ENCODE measurements at regions not wholly inside any gene's neighbourhood (a gene's known extent, or its start where the extent isn't known, plus 50 kb on each side); places are given as distances from the start of the nearest gene placed in this dataset.

DNA sequence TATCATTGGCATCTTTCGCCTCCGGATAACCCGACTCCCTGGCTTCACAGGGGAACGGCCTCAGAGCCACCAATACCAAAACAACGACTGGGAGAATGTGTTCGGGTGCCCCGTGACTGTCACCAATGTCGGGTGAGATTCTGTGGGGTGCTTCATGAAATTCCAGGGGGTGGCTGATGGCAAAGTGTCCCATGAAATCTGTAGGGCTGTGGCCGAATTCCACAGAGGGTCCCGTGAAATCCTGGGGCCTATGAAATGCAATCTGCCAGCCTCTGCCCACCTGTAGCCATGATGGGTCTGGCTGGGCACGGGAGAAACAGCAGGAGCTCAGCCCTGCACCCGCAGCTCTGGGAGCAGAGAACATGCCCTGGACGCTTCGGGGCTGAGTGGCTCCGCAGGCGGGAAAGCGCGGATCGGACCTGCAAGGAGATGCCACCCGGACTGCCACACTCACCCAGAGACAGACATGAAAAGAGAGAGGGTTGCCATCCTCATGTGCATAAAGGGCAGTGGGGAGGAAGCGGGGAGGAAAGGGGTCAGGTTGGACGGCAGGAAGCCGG, 192.4 kb downstream of the OLFM1 start:
- no peak for TF ChIP-seq ESRRG (CRISPR knock-in tag; IDR thresholded peaks at IDR 0.05)
- TF ChIP-seq, protein P1, sequence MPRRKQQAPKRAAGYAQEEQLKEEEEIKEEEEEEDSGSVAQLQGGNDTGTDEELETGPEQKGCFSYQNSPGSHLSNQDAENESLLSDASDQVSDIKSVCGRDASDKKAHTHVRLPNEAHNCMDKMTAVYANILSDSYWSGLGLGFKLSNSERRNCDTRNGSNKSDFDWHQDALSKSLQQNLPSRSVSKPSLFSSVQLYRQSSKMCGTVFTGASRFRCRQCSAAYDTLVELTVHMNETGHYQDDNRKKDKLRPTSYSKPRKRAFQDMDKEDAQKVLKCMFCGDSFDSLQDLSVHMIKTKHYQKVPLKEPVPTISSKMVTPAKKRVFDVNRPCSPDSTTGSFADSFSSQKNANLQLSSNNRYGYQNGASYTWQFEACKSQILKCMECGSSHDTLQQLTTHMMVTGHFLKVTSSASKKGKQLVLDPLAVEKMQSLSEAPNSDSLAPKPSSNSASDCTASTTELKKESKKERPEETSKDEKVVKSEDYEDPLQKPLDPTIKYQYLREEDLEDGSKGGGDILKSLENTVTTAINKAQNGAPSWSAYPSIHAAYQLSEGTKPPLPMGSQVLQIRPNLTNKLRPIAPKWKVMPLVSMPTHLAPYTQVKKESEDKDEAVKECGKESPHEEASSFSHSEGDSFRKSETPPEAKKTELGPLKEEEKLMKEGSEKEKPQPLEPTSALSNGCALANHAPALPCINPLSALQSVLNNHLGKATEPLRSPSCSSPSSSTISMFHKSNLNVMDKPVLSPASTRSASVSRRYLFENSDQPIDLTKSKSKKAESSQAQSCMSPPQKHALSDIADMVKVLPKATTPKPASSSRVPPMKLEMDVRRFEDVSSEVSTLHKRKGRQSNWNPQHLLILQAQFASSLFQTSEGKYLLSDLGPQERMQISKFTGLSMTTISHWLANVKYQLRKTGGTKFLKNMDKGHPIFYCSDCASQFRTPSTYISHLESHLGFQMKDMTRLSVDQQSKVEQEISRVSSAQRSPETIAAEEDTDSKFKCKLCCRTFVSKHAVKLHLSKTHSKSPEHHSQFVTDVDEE (CRISPR knock-in tag; IDR thresholded peaks at IDR 0.05) = no peak
- TF ChIP-seq ZFP3 (CRISPR knock-in tag; IDR thresholded peaks at IDR 0.05) = no peak
- no peak for TF ChIP-seq ZNF565 (CRISPR knock-in tag; conservative IDR thresholded peaks at IDR 0.05; ENCODE audit: low read depth)
- no peak for TF ChIP-seq TCF4 (CRISPR knock-in tag; IDR thresholded peaks at IDR 0.05; ENCODE audit: borderline replicate concordance)
- no peak for TF ChIP-seq SNAI2 (CRISPR knock-in tag; IDR thresholded peaks at IDR 0.05)
- TF ChIP-seq GLIS3 (CRISPR knock-in tag; IDR thresholded peaks at IDR 0.05) = no peak
- TF ChIP-seq, protein P2, sequence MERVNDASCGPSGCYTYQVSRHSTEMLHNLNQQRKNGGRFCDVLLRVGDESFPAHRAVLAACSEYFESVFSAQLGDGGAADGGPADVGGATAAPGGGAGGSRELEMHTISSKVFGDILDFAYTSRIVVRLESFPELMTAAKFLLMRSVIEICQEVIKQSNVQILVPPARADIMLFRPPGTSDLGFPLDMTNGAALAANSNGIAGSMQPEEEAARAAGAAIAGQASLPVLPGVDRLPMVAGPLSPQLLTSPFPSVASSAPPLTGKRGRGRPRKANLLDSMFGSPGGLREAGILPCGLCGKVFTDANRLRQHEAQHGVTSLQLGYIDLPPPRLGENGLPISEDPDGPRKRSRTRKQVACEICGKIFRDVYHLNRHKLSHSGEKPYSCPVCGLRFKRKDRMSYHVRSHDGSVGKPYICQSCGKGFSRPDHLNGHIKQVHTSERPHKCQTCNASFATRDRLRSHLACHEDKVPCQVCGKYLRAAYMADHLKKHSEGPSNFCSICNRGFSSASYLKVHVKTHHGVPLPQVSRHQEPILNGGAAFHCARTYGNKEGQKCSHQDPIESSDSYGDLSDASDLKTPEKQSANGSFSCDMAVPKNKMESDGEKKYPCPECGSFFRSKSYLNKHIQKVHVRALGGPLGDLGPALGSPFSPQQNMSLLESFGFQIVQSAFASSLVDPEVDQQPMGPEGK (CRISPR knock-in tag; IDR thresholded peaks at IDR 0.05; ENCODE audit: borderline replicate concordance) = no peak
- TF ChIP-seq ZNF70 (CRISPR knock-in tag; IDR thresholded peaks at IDR 0.05) = no peak
- no peak for TF ChIP-seq ZNF8 (CRISPR knock-in tag; IDR thresholded peaks at IDR 0.05)
- TF ChIP-seq, protein P3, sequence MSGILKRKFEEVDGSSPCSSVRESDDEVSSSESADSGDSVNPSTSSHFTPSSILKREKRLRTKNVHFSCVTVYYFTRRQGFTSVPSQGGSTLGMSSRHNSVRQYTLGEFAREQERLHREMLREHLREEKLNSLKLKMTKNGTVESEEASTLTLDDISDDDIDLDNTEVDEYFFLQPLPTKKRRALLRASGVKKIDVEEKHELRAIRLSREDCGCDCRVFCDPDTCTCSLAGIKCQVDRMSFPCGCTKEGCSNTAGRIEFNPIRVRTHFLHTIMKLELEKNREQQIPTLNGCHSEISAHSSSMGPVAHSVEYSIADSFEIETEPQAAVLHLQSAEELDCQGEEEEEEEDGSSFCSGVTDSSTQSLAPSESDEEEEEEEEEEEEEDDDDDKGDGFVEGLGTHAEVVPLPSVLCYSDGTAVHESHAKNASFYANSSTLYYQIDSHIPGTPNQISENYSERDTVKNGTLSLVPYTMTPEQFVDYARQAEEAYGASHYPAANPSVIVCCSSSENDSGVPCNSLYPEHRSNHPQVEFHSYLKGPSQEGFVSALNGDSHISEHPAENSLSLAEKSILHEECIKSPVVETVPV (CRISPR knock-in tag; IDR thresholded peaks at IDR 0.05) = no peak
- no peak for TF ChIP-seq ARNTL (CRISPR knock-in tag; IDR thresholded peaks at IDR 0.05; ENCODE audit: borderline replicate concordance, low read depth)
- TF ChIP-seq, protein P4, sequence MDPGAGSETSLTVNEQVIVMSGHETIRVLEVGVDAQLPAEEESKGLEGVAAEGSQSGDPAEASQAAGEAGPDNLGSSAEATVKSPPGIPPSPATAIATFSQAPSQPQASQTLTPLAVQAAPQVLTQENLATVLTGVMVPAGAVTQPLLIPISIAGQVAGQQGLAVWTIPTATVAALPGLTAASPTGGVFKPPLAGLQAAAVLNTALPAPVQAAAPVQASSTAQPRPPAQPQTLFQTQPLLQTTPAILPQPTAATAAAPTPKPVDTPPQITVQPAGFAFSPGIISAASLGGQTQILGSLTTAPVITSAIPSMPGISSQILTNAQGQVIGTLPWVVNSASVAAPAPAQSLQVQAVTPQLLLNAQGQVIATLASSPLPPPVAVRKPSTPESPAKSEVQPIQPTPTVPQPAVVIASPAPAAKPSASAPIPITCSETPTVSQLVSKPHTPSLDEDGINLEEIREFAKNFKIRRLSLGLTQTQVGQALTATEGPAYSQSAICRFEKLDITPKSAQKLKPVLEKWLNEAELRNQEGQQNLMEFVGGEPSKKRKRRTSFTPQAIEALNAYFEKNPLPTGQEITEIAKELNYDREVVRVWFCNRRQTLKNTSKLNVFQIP (CRISPR knock-in tag; IDR thresholded peaks at IDR 0.05; ENCODE audit: borderline replicate concordance, low read depth) = no peak
- no peak for ATAC-seq

DNA sequence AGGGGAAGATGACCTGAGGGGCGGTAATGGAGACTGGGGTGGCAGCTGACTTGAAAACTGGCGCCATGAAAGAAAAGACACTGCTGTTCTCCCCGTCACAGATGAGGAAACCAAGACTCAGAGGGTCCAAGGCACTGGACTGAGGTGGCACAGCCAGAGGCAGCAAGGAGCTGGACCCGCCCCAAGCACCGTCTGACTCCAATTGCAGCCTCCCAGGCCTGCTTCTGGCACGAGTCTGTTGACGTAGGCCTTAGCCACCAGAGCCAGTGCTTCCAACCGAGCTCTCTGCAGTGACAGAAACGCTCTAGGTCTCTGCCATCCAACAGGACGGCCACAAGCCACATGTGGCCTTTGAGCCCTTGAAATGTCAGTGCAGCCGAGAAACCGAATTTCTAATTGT, 193.2 kb downstream of the OLFM1 start:
- no peak for TF ChIP-seq CSDC2 (CRISPR knock-in tag; IDR thresholded peaks at IDR 0.05)
- TF ChIP-seq, protein P3 (CRISPR knock-in tag; IDR thresholded peaks at IDR 0.05) = no peak
- TF ChIP-seq TCF4 (CRISPR knock-in tag; IDR thresholded peaks at IDR 0.05; ENCODE audit: borderline replicate concordance) = no peak
- no peak for TF ChIP-seq ZFP30 (CRISPR knock-in tag; IDR thresholded peaks at IDR 0.05)
- TF ChIP-seq PPARA (CRISPR knock-in tag; IDR thresholded peaks at IDR 0.05; ENCODE audit: borderline replicate concordance) = no peak
- no peak for TF ChIP-seq ESRRG (CRISPR knock-in tag; IDR thresholded peaks at IDR 0.05)
- TF ChIP-seq, protein P4 (CRISPR knock-in tag; IDR thresholded peaks at IDR 0.05; ENCODE audit: borderline replicate concordance, low read depth) = no peak
- TF ChIP-seq ZNF565 (CRISPR knock-in tag; conservative IDR thresholded peaks at IDR 0.05; ENCODE audit: low read depth) = no peak
- TF ChIP-seq RARB (CRISPR knock-in tag; IDR thresholded peaks at IDR 0.05) = no peak
- TF ChIP-seq OSR1 (CRISPR knock-in tag; IDR thresholded peaks at IDR 0.05) = no peak
- no peak for TF ChIP-seq TOX (CRISPR knock-in tag; IDR thresholded peaks at IDR 0.05; ENCODE audit: borderline replicate concordance)
- TF ChIP-seq ZC3H10 (CRISPR knock-in tag; IDR thresholded peaks at IDR 0.05) = no peak
- TF ChIP-seq BACH2 (CRISPR knock-in tag; IDR thresholded peaks at IDR 0.05; ENCODE audit: borderline replicate concordance) = no peak
- TF ChIP-seq ZNF70 (CRISPR knock-in tag; IDR thresholded peaks at IDR 0.05) = no peak
- TF ChIP-seq SNAI2 (CRISPR knock-in tag; IDR thresholded peaks at IDR 0.05) = no peak
- TF ChIP-seq, protein P5, sequence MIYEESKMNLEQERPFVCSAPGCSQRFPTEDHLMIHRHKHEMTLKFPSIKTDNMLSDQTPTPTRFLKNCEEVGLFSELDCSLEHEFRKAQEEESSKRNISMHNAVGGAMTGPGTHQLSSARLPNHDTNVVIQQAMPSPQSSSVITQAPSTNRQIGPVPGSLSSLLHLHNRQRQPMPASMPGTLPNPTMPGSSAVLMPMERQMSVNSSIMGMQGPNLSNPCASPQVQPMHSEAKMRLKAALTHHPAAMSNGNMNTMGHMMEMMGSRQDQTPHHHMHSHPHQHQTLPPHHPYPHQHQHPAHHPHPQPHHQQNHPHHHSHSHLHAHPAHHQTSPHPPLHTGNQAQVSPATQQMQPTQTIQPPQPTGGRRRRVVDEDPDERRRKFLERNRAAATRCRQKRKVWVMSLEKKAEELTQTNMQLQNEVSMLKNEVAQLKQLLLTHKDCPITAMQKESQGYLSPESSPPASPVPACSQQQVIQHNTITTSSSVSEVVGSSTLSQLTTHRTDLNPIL (CRISPR knock-in tag; IDR thresholded peaks at IDR 0.05; ENCODE audit: low read depth) = no peak
- no peak for ATAC-seq

All from SK-N-SH treated with all-trans-retinoic acid at 6 μM for 48 hours (cell line).